SK-N-SH (cell line): ENCODE measurements at regions not wholly inside any gene's neighbourhood (a gene's known extent, or its start where the extent isn't known, plus 50 kb on each side); places are given as distances from the start of the nearest gene placed in this dataset.

Experiments used
- CTCF ChIA-PET: fragments of 300-600, 350-600 bp; formaldehyde crosslinking; extraction: SDS; loops from one replicate; lab custom pipeline; 2021; lab: Yijun Ruan, JAX
- POLR2A ChIA-PET: fragments of 350-600 bp; sonication (Branson Sonifier 250); formaldehyde crosslinking; extraction: SDS; loops from one replicate; lab custom pipeline; 2020; ENCODE audit warnings: antibody characterized with exemption, inconsistent platforms; lab: Yijun Ruan, JAX
- DNase-seq: peaks from one replicate; pipeline ENCODE4 v3.0.0; 2012
- H2AFZ ChIP-seq: fragments of 200-600 bp; sonication (generic); 2 replicates; pipeline ENCODE4 v1.8.1; 2016; ENCODE audit warnings: antibody characterized with exemption, mild to moderate bottlenecking, low read depth
- H3F3A ChIP-seq: fragments of 200-600 bp; sonication (generic); replicated peaks from 2 replicates; pipeline ENCODE3; 2016; ENCODE audit warnings: antibody characterized with exemption, mild to moderate bottlenecking; ENCODE audit not compliant: insufficient read depth
- H3K27ac ChIP-seq, 2 experiments: fragments of 200-500 bp in 1 of 2; fragments of 200-600 bp in 1 of 2; sonication (Bioruptor generic) in 1 of 2; sonication (generic), shearing (Covaris generic) in 1 of 2; 2 replicates each; pipeline versions ENCODE4 v1.5.1 to v1.6.1; 2014 to 2016; ENCODE audit warnings: low read depth in 2 of 2, inconsistent platforms in 1 of 2, low read length in 1 of 2, mild to moderate bottlenecking in 1 of 2, mixed read lengths in 1 of 2
- H3K27me3 ChIP-seq: fragments of 200-600 bp; sonication (generic), shearing (Covaris generic); 2 replicates; pipeline ENCODE4 v1.6.1; 2016; ENCODE audit warnings: mixed run types; ENCODE audit not compliant: insufficient read depth
- H3K36me3 ChIP-seq, 2 experiments: fragments of 200-500 bp in 1 of 2; fragments of 200-600 bp in 1 of 2; sonication (Bioruptor generic) in 1 of 2; sonication (generic) in 1 of 2; replicated peaks in 1 of 2; 2 replicates each; pipeline versions ENCODE3 to v1.5.1; 2014 to 2016; ENCODE audit warnings: low read length in 1 of 2, mild to moderate bottlenecking in 1 of 2; ENCODE audit not compliant: insufficient read depth in 2 of 2, control insufficient read depth in 1 of 2
- H3K4me1 ChIP-seq, 2 experiments: fragments of 200-500 bp in 1 of 2; fragments of 200-600 bp in 1 of 2; sonication (Bioruptor generic) in 1 of 2; sonication (generic), shearing (Covaris generic) in 1 of 2; 2 replicates each; pipeline versions ENCODE4 v1.5.1 to v1.6.1; 2014 to 2016; ENCODE audit warnings: low read depth in 1 of 2, low read length in 1 of 2, mixed run types in 1 of 2; ENCODE audit not compliant: insufficient read depth in 2 of 2, control insufficient read depth in 1 of 2
- H3K4me2 ChIP-seq: fragments of 200-600 bp; sonication (generic), shearing (Covaris generic); 2 replicates; pipeline ENCODE4 v1.6.1; 2017; ENCODE audit warnings: mixed run types
- H3K4me3 ChIP-seq, 2 experiments: fragments of 200-500 bp in 1 of 2; fragments of 200-600 bp in 1 of 2; sonication (Bioruptor generic) in 1 of 2; sonication (generic), shearing (Covaris generic) in 1 of 2; 2 replicates each; pipeline versions ENCODE4 v1.5.1 to v1.8.1; 2014 to 2016; ENCODE audit warnings: low read depth in 2 of 2, inconsistent platforms in 1 of 2, low read length in 1 of 2, mild to moderate bottlenecking in 1 of 2, mixed read lengths in 1 of 2, moderate library complexity in 1 of 2
- H3K79me2 ChIP-seq: fragments of 200-600 bp; sonication (generic); 2 replicates; pipeline ENCODE4 v1.8.1; 2017; ENCODE audit warnings: mild to moderate bottlenecking; ENCODE audit not compliant: insufficient read depth
- H3K9ac ChIP-seq: fragments of 200-600 bp; sonication (generic); 2 replicates; pipeline ENCODE4 v1.6.1; 2017; ENCODE audit warnings: mixed run types
- H3K9me2 ChIP-seq: fragments of 200-600 bp; sonication (generic); 2 replicates; pipeline ENCODE4 v1.6.1; 2017; ENCODE audit warnings: mixed run types
- H3K9me3 ChIP-seq: fragments of 200-600 bp; sonication (generic); 2 replicates; pipeline ENCODE4 v1.6.1; 2017; ENCODE audit warnings: mixed run types, mild to moderate bottlenecking, moderate library complexity
- H4K20me1 ChIP-seq: fragments of 200-600 bp; sonication (generic); 2 replicates; pipeline ENCODE4 v1.6.1; 2017; ENCODE audit warnings: mild to moderate bottlenecking, mixed run types; ENCODE audit not compliant: insufficient read depth
- ELF1 ChIP-seq: IDR thresholded peaks from 2 replicates; pipeline ENCODE4 v1.4.0; 2012
- FOXJ3 ChIP-seq: sonication (generic); formaldehyde crosslinking; IDR thresholded peaks from 2 replicates; pipeline ENCODE4 v1.5.1; 2020; ENCODE audit warnings: mild to moderate bottlenecking, missing genetic modification reagents
- FOXM1 ChIP-seq: IDR thresholded peaks from 2 replicates; pipeline ENCODE4 v1.4.0; 2012; ENCODE audit warnings: low read depth, mild to moderate bottlenecking
- GABPA ChIP-seq: IDR thresholded peaks from 2 replicates; pipeline ENCODE4 v1.4.0; 2012; ENCODE audit warnings: low read depth, mild to moderate bottlenecking
- GATA2 ChIP-seq: sonication (generic); formaldehyde crosslinking; IDR thresholded peaks from 2 replicates; pipeline ENCODE4 v1.5.0; 2020; ENCODE audit warnings: mild to moderate bottlenecking, missing genetic modification reagents
- IRF3 ChIP-seq: fragments of 150-350 bp; IDR thresholded peaks from 2 replicates; pipeline ENCODE4 v1.6.1; 2016; ENCODE audit warnings: mild to moderate bottlenecking, low read depth, low read length
- MXI1 ChIP-seq: IDR thresholded peaks from 2 replicates; pipeline ENCODE4 v1.6.1; 2012; ENCODE audit warnings: mild to moderate bottlenecking, low read depth, low read length, improper control_type of control experiment
- POLR2AphosphoS5 ChIP-seq: IDR thresholded peaks from 2 replicates; pipeline ENCODE4 v1.6.1; 2012; ENCODE audit warnings: low read depth, low read length
- RCOR1 ChIP-seq: fragments of 150-350 bp; IDR thresholded peaks from 2 replicates; pipeline ENCODE4 v1.6.1; 2017; ENCODE audit warnings: antibody characterized with exemption, low read length
- SIN3A ChIP-seq: IDR thresholded peaks from 2 replicates; pipeline ENCODE4 v1.6.1; 2012; ENCODE audit warnings: low read depth, mild to moderate bottlenecking, low read length, moderate library complexity, borderline replicate concordance
- SMC3 ChIP-seq: IDR thresholded peaks from 2 replicates; pipeline ENCODE4 v1.6.1; 2012; ENCODE audit warnings: low read depth, low read length, improper control_type of control experiment
- TEAD4 ChIP-seq: IDR thresholded peaks from 2 replicates; pipeline ENCODE4 v1.4.0; 2012; ENCODE audit warnings: mild to moderate bottlenecking, borderline replicate concordance; ENCODE audit not compliant: insufficient read depth
- WGBS: methylation state at CpG from one replicate; pipeline ENCODE4 v1.1.6; 2017; ENCODE audit warnings: low lambda C conversion rate; 5-methylcytosine and 5-hydroxymethylcytosine counted together
- TF ChIP-seq, protein P1 (sequence below): IDR thresholded peaks from 2 replicates; pipeline ENCODE4 v1.4.0; 2012; ENCODE audit warnings: low read depth, borderline replicate concordance
- TF ChIP-seq, protein P2 (sequence below): IDR thresholded peaks from 2 replicates; pipeline ENCODE4 v1.6.1; 2012; ENCODE audit warnings: mild to moderate bottlenecking, low read depth, low read length, moderate library complexity
- TF ChIP-seq, protein P3 (sequence below): IDR thresholded peaks from 2 replicates; pipeline ENCODE4; 2012
- TF ChIP-seq, protein P4 (sequence below): fragments of 150-350 bp; IDR thresholded peaks from 2 replicates; pipeline ENCODE4 v1.6.1; 2017; ENCODE audit warnings: antibody characterized with exemption, low read length, low read depth, borderline replicate concordance
- TF ChIP-seq, protein P5 (sequence below): fragments of 200-600 bp; sonication (generic); IDR thresholded peaks from 2 replicates; pipeline ENCODE4 v1.6.1; 2017; ENCODE audit warnings: antibody characterized with exemption, mild to moderate bottlenecking, moderate library complexity

DNA sequence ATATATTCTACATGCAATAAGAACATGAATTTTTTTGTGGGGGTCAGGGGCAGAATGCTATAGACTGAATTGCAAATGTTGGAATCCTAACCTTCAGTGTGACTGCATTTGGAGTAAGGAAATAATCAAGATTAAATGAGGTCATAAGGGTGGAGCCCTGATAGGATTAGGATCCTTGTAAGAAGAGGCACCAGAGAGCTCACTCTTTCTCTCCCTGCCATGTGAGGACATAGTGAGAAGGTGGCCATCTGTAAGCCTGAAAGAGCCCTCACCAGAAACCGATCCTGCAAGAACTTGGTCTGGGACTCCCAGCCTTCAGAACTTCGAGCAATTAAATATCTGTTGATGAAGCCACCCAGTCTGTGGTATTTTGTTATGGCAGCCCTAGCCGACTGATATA lies 70.3 kb upstream of the SOX13 start:
- no peaks in the 10 kb centered on the region for H3K9me3 ChIP-seq
- no peak for DNase-seq
- no peak overlapping the region for H3K9ac ChIP-seq
- no peaks in the 10 kb centered on the region for H3K79me2 ChIP-seq
- H3K4me2 ChIP-seq: no peak overlapping the region
- no peak overlapping the region for H3K27ac ChIP-seq
- POLR2A ChIA-PET: no interaction called here
- no peaks in the 10 kb centered on the region for H3K9me2 ChIP-seq
- WGBS: 54% methylated on average over 3 of the region's 3 CpGs
- no peaks in the 10 kb centered on the region for H3F3A ChIP-seq
- TF ChIP-seq FOXM1: no peak
- TF ChIP-seq, protein P1, sequence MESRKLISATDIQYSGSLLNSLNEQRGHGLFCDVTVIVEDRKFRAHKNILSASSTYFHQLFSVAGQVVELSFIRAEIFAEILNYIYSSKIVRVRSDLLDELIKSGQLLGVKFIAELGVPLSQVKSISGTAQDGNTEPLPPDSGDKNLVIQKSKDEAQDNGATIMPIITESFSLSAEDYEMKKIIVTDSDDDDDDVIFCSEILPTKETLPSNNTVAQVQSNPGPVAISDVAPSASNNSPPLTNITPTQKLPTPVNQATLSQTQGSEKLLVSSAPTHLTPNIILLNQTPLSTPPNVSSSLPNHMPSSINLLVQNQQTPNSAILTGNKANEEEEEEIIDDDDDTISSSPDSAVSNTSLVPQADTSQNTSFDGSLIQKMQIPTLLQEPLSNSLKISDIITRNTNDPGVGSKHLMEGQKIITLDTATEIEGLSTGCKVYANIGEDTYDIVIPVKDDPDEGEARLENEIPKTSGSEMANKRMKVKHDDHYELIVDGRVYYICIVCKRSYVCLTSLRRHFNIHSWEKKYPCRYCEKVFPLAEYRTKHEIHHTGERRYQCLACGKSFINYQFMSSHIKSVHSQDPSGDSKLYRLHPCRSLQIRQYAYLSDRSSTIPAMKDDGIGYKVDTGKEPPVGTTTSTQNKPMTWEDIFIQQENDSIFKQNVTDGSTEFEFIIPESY: no peak
- H3K4me1 ChIP-seq: no peaks in the 10 kb centered on the region
- H4K20me1 ChIP-seq: no peaks in the 10 kb centered on the region
- H3K36me3 ChIP-seq: no peaks in the 10 kb centered on the region
- H3K4me3 ChIP-seq: no peak overlapping the region
- CTCF ChIA-PET: interaction anchor here (0.7 kb wide), 1 partner anchor 501 kb away, joined by 3 read pairs; no protein-coding TSS in a partner anchor
- H3K27me3 ChIP-seq: no peaks in the 10 kb centered on the region
- no peak overlapping the region for H2AFZ ChIP-seq

DNA sequence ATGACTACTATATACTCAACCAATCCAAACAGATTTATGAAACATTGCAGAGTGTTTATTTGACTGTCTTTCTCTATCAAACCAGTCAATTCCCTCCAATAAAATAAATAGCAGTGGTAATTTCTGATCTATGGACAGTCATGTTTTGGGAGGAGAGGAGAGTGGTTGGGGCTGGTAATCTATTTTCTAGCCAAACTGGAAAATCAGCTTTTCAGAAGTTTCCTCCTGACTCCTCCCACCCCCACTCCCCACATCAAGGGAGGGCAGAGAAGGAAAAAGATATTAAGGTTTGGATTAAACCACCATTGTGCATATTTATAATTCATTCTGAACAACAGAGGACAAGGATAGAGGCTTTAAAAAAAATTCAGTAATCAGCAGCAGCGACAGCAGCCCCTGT lies 69.4 kb upstream of the SOX13 start:
- Histone ChIP-seq H3K4me1 (no peaks in the 10 kb centered on the region), H3K9me2 (no peaks in the 10 kb centered on the region), H2AFZ (no peak overlapping the region), H3K4me3 (no peak overlapping the region), H3K79me2 (no peaks in the 10 kb centered on the region), H3K27ac (no peak overlapping the region), H3F3A (no peaks in the 10 kb centered on the region)
- no peak for DNase-seq
- no peak for TF ChIP-seq FOXJ3 (CRISPR knock-in tag)
- no peak for TF ChIP-seq IRF3
- TF ChIP-seq, protein P2, sequence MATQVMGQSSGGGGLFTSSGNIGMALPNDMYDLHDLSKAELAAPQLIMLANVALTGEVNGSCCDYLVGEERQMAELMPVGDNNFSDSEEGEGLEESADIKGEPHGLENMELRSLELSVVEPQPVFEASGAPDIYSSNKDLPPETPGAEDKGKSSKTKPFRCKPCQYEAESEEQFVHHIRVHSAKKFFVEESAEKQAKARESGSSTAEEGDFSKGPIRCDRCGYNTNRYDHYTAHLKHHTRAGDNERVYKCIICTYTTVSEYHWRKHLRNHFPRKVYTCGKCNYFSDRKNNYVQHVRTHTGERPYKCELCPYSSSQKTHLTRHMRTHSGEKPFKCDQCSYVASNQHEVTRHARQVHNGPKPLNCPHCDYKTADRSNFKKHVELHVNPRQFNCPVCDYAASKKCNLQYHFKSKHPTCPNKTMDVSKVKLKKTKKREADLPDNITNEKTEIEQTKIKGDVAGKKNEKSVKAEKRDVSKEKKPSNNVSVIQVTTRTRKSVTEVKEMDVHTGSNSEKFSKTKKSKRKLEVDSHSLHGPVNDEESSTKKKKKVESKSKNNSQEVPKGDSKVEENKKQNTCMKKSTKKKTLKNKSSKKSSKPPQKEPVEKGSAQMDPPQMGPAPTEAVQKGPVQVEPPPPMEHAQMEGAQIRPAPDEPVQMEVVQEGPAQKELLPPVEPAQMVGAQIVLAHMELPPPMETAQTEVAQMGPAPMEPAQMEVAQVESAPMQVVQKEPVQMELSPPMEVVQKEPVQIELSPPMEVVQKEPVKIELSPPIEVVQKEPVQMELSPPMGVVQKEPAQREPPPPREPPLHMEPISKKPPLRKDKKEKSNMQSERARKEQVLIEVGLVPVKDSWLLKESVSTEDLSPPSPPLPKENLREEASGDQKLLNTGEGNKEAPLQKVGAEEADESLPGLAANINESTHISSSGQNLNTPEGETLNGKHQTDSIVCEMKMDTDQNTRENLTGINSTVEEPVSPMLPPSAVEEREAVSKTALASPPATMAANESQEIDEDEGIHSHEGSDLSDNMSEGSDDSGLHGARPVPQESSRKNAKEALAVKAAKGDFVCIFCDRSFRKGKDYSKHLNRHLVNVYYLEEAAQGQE: no peak
- TF ChIP-seq, protein P3, sequence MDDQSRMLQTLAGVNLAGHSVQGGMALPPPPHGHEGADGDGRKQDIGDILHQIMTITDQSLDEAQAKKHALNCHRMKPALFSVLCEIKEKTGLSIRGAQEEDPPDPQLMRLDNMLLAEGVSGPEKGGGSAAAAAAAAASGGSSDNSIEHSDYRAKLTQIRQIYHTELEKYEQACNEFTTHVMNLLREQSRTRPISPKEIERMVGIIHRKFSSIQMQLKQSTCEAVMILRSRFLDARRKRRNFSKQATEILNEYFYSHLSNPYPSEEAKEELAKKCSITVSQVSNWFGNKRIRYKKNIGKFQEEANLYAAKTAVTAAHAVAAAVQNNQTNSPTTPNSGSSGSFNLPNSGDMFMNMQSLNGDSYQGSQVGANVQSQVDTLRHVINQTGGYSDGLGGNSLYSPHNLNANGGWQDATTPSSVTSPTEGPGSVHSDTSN: no peak
- TF ChIP-seq, protein P4, sequence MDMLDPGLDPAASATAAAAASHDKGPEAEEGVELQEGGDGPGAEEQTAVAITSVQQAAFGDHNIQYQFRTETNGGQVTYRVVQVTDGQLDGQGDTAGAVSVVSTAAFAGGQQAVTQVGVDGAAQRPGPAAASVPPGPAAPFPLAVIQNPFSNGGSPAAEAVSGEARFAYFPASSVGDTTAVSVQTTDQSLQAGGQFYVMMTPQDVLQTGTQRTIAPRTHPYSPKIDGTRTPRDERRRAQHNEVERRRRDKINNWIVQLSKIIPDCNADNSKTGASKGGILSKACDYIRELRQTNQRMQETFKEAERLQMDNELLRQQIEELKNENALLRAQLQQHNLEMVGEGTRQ: no peak
- TF ChIP-seq GABPA: no peak
- no peak for TF ChIP-seq SIN3A
- no peak for TF ChIP-seq TEAD4
- no peak for TF ChIP-seq ELF1
- TF ChIP-seq GATA2: no peak
- TF ChIP-seq RCOR1: no peak
- no peak for TF ChIP-seq SMC3
- TF ChIP-seq, protein P5, sequence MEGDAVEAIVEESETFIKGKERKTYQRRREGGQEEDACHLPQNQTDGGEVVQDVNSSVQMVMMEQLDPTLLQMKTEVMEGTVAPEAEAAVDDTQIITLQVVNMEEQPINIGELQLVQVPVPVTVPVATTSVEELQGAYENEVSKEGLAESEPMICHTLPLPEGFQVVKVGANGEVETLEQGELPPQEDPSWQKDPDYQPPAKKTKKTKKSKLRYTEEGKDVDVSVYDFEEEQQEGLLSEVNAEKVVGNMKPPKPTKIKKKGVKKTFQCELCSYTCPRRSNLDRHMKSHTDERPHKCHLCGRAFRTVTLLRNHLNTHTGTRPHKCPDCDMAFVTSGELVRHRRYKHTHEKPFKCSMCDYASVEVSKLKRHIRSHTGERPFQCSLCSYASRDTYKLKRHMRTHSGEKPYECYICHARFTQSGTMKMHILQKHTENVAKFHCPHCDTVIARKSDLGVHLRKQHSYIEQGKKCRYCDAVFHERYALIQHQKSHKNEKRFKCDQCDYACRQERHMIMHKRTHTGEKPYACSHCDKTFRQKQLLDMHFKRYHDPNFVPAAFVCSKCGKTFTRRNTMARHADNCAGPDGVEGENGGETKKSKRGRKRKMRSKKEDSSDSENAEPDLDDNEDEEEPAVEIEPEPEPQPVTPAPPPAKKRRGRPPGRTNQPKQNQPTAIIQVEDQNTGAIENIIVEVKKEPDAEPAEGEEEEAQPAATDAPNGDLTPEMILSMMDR: no peak
- TF ChIP-seq POLR2AphosphoS5: no peak
- TF ChIP-seq MXI1: no peak
- TF ChIP-seq, all 33 proteins: peak for 0
- H3K4me2 ChIP-seq: no peak overlapping the region
- H3K9ac ChIP-seq: no peak overlapping the region
- H3K9me3 ChIP-seq: no peaks in the 10 kb centered on the region
- POLR2A ChIA-PET: no interaction called here
- CTCF ChIA-PET: no interaction called here
- 82% methylated on average over 1 of the region's 1 CpG for WGBS
- H3K36me3 ChIP-seq: no peaks in the 10 kb centered on the region
- no peaks in the 10 kb centered on the region for H4K20me1 ChIP-seq
- no peaks in the 10 kb centered on the region for H3K27me3 ChIP-seq
